Stimulated activated naive CD4-positive, alpha-beta T cell (primary cell): ENCODE measurements at regions not wholly inside any gene's neighbourhood (a gene's known extent, or its start where the extent isn't known, plus 50 kb on each side); places are given as distances from the start of the nearest gene placed in this dataset.
"Not testable (repeated sequence)": the region's sequence is repeated elsewhere in the genome, so short reads cannot be mapped to it uniquely, and the experiment has no call there.

Source experiments
- DNase-seq, 6 experiments: peaks; one replicate each; lab custom pipeline; 2025; lab: John Stamatoyannopoulos, UW

DNA sequence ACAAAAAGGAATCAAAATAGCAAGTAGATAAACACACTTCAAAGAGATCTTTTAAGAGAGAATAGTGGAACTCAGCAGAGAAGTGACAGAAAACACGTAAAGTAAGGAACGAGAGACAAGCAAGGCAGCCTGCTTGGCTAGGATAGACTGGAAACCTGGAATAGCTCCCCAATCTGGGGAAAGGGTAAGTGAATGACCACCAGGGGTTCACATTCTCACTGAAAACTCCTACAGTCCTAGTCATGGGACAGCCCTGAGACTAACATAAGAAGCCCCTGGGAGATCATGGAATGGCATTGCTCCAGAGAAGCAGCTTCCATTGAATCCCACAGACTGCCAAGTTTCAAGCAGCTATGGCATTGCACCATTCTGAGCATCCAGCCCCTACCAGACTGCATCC, 363.6 kb upstream of the ARPP21 start:
- no peak for DNase-seq

DNA sequence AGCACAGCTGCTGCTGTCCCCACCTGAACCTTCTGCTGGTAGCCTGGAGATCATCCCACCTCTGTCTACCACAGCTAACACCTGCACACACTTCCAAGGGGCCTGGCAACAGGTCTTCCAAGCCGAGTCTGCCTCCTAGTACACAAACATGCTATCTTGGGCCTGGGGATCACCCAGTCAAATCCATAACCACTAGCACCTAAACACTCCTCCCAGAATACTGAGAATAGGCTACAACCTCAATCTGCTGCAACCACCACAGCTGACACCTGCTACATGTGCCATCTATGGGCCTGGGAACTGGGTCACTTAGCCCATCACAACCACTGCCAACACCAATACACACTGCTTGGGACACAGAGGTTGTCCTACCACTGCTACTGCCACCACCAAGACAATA, 362.8 kb upstream of the ARPP21 start:
- no peak for DNase-seq

DNA sequence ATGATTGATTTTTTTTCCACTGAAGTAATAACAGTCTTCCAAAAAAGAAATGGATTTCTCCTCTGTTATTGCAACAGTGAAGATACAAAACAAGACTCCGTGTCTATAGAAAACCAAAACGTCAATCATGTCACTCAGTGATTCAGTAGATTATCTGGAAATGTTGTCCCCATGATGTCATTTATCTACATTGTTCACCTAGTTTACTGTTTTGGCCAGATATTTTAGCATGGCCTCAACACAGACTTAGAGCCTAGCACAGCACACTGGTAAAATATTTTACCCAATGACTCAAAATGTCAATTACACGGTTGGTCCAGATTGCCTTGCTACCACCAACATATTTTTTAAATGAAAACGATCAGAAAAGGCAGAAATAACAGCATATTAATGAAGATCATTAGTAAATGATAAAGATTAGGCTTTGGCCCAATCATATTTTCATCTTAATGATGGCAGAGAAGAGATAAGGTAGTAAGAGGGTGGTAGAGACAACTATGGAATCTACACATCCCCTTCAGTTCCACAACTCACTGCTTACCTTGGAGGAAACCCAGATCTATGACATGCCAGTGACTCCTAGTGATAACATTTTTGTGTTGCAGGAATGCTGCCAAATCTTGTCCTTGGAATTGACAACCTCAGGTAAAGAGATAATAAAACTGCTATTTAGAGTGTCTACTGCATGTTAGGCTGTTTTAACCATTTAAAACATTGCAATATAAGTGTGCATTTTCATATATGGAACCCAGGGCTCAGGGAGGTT, 347.7 kb upstream of the ARPP21 start:
- no peak for DNase-seq

DNA sequence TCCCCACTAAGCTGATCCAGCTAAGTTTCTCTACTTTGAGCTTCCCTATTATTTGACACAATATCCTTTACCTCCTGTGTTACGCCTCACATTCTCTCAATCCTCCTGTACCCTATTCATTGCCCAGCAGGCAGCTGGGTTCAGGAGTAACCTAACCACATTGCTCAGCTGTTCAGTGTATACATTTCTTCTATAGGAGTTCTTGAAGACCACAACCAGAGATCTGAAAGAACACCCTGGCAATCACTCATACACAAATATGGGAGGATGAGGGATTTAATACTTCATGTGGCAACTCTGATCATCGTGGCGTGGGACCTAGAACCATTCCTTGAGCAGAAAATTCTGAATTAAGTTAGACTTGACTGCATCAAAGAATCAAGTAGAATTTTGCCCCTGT, 346.8 kb upstream of the ARPP21 start:
- no peak for DNase-seq

DNA sequence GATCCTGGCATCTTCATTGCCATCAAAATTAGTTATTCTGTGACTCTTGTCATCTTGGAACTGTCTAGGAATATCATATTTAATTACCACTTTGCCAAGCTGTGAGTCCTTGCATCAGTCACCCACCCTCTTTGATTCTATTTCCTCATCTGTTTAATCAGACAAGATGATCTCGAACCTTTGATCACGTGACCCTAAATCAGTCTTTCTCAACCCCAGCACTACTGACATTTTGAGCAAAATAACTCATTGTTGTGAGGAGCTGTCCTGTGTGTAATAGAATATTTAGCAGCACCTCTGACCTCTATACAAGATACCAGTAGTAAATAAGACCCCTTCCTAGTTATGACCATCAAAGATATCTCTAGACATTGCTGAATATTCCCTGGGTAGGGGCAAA, 343.4 kb upstream of the ARPP21 start:
- DNase-seq, result no peak

DNA sequence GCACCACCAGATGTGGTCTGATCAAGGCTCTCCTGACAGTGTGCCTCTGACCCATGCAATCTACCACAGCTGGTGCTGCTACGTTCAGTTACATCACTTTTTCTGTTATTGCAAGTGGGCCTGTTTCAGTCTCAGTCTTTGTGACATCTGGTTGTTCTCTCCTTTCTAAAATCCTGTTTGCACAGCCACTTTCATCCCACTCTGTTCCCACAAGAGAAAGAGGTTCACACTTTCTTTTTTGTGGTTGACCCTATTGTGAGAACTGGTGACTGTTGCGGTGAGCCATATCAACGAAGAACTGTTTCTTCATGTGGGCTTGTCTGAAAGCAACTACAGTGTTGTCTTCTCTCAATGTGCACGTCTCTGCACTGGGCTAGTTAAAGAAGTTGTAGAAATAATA, 342.8 kb upstream of the ARPP21 start:
- DNase-seq, result peak in 1 of 6 experiments; percentile 15

DNA sequence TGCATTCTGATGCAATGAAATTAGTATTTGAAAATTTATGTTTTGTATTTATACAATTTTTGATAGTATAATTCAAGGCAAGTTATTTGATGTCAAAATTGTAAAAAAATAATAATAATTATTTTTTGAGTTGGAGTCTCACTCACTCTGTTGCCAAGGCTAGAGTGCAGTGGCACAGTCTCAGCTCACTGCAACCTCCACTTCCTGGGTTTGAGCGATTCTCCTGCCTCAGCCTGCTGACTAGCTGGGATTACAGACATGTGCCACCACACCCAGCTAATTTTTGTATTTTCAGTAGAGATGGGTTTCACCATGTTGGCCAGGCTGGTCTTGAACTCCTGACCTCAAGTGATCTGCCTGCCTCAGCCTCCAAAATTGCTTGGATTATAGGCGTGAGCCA, 342.4 kb upstream of the ARPP21 start:
- DNase-seq, result not testable (repeated sequence)

DNA sequence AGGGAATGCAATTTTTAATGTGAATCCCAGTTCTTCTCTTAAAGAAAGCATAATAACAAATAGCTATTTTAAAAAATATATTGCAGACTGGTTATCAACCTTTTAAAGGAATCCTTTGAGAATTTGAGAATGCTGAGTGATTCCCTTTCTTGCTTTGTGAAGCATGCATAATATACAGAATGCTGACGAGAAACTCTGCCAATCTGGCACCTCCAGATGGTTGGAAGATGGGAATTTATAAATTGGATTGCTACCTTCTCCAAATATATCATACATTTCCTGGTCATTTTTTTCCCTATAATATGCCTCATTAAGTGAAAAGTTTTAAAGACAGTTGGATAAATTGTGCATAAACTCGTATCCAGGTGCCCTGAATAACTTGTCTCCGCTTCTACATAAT, 333.9 kb upstream of the ARPP21 start:
- no peak for DNase-seq

DNA sequence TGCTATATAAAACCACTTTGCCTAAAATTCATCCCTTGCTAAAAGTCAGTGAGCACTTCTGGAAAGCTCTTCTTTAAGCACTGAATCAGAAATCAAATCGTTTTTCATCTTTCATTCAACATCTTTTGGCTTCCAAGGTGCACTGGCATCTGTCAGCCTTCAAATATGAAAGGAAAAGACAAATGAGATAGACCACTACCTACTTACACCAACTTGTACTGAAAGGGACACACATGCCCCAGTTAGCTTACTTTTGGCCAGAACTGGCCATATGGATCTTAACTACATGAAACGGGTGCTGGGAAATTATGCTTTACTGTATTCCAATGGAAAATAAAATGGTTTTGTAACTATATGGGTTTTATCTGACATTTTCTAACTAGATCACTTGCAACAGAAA, 332.0 kb upstream of the ARPP21 start:
- DNase-seq, result no peak

DNA sequence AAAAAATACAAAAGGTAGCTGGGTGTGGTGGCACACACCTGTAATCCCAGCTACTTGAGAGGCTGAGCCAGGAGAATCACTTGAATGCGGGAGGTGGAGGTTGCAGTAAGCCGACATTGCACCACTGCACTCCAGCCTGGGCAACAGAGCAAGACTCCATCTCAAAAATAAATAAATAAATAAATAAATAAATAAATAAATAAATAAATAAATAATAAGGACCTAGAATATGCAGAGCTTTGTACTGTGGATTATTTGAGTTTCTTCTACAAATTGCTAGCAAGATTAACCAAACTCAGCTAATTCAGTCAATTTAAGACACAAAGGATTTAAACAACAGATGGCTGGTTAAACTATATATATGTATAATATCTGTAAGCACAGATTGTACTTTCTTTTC, 322.5 kb upstream of the ARPP21 start:
- not testable (repeated sequence) for DNase-seq

DNA sequence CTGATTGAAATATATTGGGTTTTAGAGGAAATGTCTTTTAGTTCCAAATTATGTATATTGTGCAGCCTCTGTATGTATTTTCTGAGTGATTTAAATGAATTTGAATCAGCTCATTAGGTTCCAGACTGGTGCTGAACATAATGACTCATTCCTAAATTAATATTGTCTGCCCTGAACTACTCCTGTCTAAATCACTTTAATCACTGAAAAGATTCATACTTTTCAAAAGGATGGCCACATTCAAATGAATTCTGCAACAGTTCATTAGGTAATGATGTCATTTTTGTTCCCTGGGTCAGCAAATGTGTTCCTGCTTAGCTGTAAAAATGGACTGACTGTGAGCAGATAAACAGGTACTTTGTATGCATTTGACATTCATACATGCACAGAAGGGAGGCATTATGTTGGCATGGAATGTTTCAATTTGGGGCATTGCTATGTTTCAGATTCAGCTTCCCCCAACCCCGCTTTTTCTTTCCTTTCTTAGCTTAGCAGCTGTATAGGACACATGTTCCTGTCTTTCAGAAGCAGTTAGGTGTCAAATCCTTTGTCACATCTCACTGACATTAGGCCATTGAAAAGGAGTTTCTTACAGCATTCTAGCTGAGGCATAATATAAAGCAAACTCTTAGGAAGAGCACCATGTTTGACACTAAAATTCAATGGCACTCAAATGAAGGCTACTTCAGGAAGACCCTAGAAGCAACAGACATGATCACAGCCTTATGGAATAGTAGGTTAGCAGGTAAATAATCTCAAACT, 318.5 kb upstream of the ARPP21 start:
- no peak for DNase-seq

DNA sequence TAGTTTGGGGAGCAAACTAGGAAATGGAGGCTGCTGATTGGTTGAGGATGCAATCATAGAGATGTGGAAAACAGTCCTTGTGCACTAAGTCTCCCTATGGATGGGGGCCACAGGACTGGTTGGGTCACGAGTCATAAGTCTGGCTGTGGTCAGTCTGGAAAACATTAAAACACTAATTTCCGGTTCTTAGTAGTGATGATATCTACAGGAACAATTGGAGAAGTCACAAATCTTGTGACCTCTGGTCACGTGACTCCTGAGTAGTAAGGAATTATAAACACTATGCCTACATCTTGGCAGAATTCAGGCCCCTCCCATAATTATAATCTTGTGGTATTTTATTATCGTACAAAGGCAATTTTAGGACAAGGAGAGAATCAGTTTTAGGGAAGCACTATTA, 317.3 kb upstream of the ARPP21 start:
- no peak for DNase-seq

DNA sequence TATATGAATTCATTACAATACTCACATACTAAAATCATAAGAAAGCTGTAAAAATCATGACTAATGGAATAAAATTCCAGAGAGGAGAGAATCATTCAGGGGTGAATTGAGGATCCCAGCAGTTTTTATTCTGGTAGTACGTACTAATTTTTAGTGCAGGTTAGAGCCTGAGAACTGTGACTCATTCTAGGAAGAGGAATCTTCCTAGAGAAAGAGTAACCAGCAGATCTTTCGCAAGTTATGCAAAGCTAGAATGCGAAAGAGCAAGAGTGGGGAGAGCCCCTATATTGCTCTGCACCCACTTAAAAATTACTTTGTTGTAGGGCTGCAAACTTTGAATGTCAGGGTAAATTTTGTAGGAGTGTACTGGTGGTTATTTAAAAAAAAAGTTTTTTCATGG, 303.6 kb upstream of the ARPP21 start:
- no peak for DNase-seq

DNA sequence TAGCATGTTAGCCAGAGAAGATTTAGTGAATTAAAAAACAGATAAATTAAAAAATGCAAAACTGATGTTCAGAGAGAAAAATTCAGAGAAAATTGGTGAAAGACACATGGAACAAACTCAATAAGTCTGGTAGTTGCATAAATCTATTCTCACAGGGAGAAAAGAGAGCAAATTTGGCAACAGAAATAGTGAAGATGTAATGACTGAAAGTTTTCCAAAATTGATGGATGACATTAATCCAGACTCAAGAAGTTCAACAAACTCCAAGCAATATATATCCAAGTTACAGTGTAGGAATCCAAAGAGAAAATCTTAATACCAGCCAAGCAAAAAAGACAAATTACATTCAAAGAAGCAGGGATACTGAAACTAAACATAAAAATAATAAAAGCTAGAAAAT, 302.7 kb upstream of the ARPP21 start:
- DNase-seq, result no peak

DNA sequence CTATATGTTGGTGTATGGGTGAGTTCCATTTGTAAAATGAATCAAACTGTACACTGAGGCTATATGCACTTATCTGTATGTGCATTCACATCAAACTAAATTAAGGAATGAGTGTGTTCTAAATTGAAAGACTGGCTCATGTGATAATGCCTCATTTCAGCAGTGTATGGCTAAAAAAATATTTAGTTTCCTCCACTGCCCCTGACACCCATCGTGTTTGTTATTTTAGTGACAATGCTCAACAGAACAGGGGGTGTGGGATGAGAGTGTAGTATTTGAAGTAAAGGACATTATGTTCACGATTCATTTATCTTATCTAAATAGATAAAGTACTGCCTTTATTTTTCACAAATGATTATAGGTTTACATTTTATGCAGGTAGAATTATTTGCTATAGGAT, 301.1 kb upstream of the ARPP21 start:
- DNase-seq, result no peak

DNA sequence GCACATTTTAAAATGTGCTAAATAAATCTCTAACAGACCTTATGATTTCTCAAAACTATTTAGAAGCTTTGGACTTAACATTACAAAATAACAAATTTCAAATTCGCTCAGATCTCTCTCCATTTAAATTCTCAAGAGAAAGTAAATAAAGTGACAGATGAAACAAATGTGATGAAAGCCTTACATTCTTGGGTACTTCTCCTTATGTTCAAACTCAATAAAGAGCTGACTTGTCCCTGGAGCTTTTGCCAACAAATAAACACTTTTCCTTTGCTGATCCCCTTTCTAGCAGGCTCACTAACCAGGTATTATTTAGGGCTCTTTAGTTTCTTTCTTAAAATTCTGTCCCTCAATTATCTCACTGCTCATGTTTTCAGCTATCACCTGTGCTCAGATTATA, 259.1 kb upstream of the ARPP21 start:
- no peak for DNase-seq

DNA sequence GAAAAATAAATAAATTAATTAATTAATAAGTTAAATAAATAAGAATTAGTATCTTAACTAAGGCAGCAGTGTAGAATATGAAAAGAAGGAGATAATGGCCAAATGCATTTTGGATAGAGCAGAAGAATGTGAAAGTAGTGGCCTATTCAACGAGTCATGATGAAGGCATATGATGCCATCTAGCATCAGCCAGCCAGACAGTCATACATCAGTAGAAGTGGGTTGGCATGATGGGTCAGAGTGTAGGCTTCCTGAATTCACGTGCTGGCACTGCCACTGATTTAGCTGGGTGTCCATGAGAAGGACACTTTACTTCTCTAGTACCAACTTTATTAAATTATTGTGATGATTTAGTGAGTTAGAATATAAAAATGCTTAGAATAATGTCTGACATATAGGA, 256.1 kb upstream of the ARPP21 start:
- no peak for DNase-seq

DNA sequence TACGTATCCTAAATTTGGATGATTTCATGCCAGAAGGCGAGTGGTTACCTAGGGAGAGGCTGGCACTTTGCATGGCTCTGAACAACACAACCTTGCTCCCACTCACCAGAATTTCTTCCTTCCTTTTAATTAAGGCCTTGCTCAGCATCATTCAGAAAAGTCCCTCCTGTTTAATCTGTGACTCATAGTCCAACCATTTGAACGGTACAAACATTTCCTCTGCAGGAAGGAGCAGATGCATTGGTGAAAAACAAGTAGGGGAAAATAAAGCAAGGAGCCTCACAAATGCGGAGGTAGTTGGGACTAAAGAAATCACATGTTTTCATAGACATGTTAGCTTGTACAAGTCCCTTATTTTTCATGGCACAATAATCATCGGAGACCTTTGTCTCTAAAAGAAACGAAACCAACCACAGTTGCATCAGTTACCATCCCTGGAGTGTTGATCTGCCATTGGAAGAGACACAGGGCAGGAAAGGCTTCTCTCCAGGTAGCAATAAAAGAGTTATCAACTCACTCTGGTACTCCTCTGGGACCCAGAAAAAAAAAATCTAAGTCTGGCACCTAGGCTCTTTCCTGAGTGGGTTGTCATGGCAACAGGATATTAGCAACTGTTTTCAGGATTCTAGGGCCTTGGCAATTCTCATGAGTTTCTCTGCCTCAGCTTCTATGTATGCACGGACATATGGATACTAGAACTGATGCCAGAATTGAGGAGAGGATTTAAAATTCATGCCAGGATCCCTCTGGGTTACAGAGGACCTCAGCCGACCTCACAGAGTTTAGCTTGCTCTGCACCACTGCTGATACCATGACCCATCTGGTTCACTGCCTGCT, 255.4 kb upstream of the ARPP21 start:
- DNase-seq, result no peak

DNA sequence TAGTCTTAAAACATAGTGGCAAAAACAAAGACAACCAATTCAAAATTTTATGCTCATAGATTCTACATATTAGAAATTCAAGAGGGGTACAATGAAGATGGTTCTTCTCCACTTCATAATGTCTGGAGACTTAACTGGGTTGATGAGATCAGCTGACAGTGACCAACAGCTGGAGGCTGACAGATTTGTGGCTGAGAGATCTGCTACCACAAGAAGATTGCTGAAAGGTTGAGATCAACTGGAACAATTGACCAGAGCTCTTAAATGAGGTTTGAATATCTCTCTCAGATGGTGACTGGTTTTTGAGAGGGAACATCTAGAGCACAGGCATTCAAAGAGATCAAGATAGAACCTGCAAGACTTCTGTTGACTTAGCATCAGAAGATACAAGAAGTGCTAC, 254.1 kb upstream of the ARPP21 start:
- DNase-seq, result no peak

DNA sequence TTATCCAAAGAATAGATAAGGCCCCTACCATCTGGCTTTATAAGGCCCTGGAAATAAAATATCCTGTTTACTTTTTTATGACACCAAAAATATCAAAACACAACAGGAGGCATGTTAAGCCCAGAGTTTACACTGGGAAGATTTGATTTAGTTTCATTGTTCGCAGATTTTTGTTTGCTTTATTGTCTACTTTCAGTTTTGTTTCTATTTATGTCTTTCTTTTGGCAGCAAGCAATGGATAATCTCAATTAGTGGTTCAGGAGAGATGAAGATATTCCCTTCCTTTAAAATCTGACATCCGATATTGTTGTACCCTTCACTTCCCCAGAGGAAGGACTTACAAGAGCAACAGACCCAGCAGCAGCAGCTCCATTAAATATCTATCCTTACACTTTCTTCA, 249.4 kb upstream of the ARPP21 start:
- no peak for DNase-seq

DNA sequence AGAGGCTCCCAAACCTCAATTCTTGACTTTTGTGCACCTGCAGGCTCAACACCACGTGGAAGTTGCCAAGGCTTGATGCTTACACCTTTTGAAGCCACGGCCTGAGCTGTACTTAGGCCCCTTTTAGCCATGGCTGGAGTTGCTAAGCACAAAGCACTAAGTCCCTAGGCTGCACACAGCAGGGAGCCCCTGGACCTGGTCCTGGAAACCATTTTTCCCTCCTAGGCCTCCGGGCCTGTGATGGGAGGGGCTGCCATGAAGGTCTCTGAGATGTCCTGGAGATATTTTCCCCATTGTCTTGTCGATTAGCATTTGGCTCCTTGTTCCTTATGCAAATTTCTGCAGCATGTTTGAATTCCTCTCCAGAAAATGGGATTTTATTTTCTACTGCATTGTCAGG, 247.1 kb upstream of the ARPP21 start:
- no peak for DNase-seq

DNA sequence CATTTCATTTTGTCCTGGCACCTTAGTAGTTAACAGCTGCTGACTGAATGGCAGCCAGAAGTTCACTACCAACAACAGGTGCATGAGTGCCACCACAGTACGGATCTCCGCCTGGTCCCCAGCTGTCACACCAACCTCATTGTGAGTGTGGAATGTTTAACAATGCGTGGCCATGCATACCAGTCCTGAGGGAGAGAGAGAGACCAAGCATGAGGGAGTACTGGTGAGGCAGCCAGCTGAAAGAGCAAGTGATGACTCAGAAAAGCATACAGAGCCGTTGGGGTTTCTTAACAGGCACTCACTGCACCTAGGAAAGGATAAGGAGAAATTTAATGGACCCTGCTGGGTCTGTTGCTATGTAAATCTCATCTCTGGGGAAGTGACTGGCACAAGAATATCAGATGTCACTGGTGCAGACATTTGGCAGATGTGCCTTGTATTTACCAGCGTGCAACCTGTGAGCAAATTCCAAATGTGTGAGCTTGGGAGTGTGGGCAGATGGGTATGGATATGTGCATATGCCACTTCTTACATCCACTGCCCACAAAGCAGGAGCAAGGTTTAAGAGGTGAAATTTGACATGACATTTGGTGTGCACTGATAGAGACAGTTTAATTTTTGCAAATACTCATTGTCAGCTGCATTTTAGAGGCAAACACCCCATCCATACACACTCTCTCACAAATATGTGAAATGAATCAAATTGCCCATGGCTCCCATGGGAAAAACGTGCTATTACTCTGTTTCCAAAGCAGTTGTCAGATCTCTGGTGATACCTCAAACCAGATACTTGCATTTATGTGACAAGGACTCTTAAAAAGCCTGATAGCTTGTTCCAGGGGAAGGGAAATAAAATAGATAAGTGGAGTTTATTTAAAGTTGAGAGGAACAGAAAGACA, 245.2 kb upstream of the ARPP21 start:
- DNase-seq, result no peak
